ENCODE measurements at regions not wholly inside any gene's neighbourhood (a gene's known extent, or its start where the extent isn't known, plus 50 kb on each side); places are given as distances from the start of the nearest gene placed in this dataset.

GRCh38 chr20:10828180-10828579 is 154.4 kb upstream of the JAG1 start:
- POLR2A ChIA-PET (ENCODE audit: partially characterized antibody) = no interaction called here
- no peaks in the 10 kb centered on the region for H3K4me1 ChIP-seq (replicated peaks in 1 of 4; ENCODE audit: control insufficient read depth in 3 of 4, insufficient read depth in 4 of 4, low read length in 3 of 4)
- H3K4me3 ChIP-seq (ENCODE audit: extremely low read depth in 1 of 4, insufficient read depth in 2 of 4, low read depth in 3 of 4, low read length in 4 of 4) = no peak overlapping the region
- H3K36me3 ChIP-seq (ENCODE audit: control insufficient read depth in 2 of 4, insufficient read depth in 4 of 4, low read length in 3 of 4) = no peaks in the 10 kb centered on the region
- H3K4ac ChIP-seq (replicated peaks; ENCODE audit: insufficient read length, low read depth, low read length) = no peak overlapping the region
- no peak overlapping the region for H2BK5ac ChIP-seq (ENCODE audit: low read depth, low read length)
- no peak overlapping the region for H4K91ac ChIP-seq (replicated peaks; ENCODE audit: insufficient read length, low read length)
- H2AFZ ChIP-seq (ENCODE audit: low read length) = no peak overlapping the region
- FAIRE-seq (no peak), DNase-seq (ENCODE audit: low read depth in 1 of 2, low spot score in 2 of 2) (no peak)
- no peak overlapping the region for H2BK15ac ChIP-seq (ENCODE audit: low read length)
- no peaks in the 10 kb centered on the region for H3K79me2 ChIP-seq (ENCODE audit: control insufficient read depth in 1 of 2, insufficient read depth in 2 of 2, low read length in 2 of 2)
- H3K27me3 ChIP-seq (replicated peaks in 1 of 4; ENCODE audit: control insufficient read depth in 3 of 4, extremely low read depth in 1 of 4, insufficient read depth in 3 of 4, low read length in 3 of 4) = no peaks in the 10 kb centered on the region
- no peak overlapping the region for H3K14ac ChIP-seq (ENCODE audit: insufficient read length)
- WGBS, 2 experiments (ENCODE audit: extremely low coverage in 1 of 2, insufficient coverage in 1 of 2, insufficient read length in 1 of 2, insufficient replicate concordance in 2 of 2, low coverage in 1 of 2, low lambda C conversion rate in 2 of 2, missing lambda C conversion rate in 1 of 2) = 85% methylated on average over 5 of the region's 5 CpGs; no CpG with 5 or more reads in 1 of the 2 experiments
- CTCF ChIA-PET (ENCODE audit: partially characterized antibody) = no interaction called here
- no peak overlapping the region for H4K8ac ChIP-seq (ENCODE audit: extremely low read depth, insufficient read depth, low read length)
- no peak overlapping the region for H2BK20ac ChIP-seq (ENCODE audit: low read length)
- H3K18ac ChIP-seq (ENCODE audit: extremely low read depth, low read length) = no peak overlapping the region
- no peak overlapping the region for H3K9ac ChIP-seq (replicated peaks in 1 of 4; ENCODE audit: extremely low read depth in 1 of 4, low read depth in 3 of 4, low read length in 3 of 4)
- no peak overlapping the region for H2BK120ac ChIP-seq (replicated peaks; ENCODE audit: low read depth, low read length)
- H4K5ac ChIP-seq (ENCODE audit: insufficient read length, low read depth, low read length) = no peak overlapping the region
- no peak overlapping the region for H3K4me2 ChIP-seq (ENCODE audit: insufficient read depth in 1 of 2, low read depth in 2 of 2, low read length in 2 of 2)
- no peaks in the 10 kb centered on the region for H3K23me2 ChIP-seq (ENCODE audit: low read depth, low read length)
- no peak overlapping the region for H3K27ac ChIP-seq (ENCODE audit: low read depth, low read length)
- H2AK5ac ChIP-seq (ENCODE audit: low read depth, low read length) = no peak overlapping the region
- H2BK12ac ChIP-seq (ENCODE audit: low read depth, low read length) = no peak overlapping the region
- no peaks in the 10 kb centered on the region for H3K9me3 ChIP-seq (ENCODE audit: insufficient read depth in 2 of 2, low read depth in 1 of 2, low read length in 1 of 2)
- H3K56ac ChIP-seq (replicated peaks; ENCODE audit: insufficient read length, low read depth, low read length) = no peak overlapping the region
- no peak overlapping the region for H3K23ac ChIP-seq (ENCODE audit: insufficient read length)
- H3K79me1 ChIP-seq (ENCODE audit: low read depth, low read length) = no peaks in the 10 kb centered on the region
- H4K20me1 ChIP-seq (replicated peaks in 1 of 2; ENCODE audit: control insufficient read depth in 1 of 2, insufficient read depth in 2 of 2, low read length in 2 of 2) = no peaks in the 10 kb centered on the region
- TF ChIP-seq CHD7 (IDR thresholded peaks at IDR 0.05; ENCODE audit: insufficient replicate concordance, low read length) = no peak

All from H1 (cell line).